NCI-H345 (cell line): ENCODE measurements at regions not wholly inside any gene's neighbourhood (a gene's known extent, or its start where the extent isn't known, plus 50 kb on each side); places are given as distances from the start of the nearest gene placed in this dataset.

ENCODE experiments used
- DNase-seq: peaks from one replicate; lab custom pipeline; 2025; lab: John Stamatoyannopoulos, UW

DNA sequence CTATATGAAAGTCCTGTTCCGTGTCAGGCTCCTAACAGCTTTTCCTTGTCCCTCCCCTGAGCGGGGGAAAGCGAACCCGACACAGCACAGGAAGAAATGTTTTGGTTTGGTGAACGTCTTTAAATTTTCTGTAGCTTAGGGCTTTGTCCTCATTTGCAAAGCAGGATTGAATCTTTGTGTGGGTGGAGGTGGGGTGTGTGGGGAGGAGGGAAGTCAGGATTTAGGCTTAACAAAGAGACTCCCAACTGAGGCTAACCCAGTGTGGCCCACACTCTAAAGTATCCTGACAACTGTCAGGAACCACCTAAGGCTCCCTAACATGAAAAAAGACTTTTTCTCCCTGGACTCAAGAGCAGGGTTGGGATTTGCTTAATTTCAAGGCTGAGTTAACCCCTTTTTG, 376.2 kb upstream of the C1orf174 start:
- no peak for DNase-seq

DNA sequence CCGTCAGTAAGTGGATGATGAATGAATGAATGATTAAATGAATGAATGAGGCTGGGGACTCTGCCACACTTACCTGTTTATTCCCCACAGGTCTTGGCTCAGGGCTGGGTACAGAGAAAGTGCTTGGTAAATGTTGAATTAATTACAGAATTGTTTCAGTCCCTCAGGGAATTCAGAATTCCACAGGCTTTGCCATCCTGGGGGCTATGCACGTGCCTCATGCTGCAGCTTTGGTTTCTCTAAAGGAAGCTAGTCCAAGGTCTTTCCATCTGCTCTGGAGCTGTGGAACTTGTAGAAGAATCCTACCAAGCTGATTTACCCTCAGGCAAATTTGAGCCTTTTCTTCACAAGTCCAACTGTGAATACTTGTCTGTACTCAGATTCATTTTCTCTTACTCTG, 376.8 kb upstream of the AJAP1 start:
- no peak for DNase-seq

DNA sequence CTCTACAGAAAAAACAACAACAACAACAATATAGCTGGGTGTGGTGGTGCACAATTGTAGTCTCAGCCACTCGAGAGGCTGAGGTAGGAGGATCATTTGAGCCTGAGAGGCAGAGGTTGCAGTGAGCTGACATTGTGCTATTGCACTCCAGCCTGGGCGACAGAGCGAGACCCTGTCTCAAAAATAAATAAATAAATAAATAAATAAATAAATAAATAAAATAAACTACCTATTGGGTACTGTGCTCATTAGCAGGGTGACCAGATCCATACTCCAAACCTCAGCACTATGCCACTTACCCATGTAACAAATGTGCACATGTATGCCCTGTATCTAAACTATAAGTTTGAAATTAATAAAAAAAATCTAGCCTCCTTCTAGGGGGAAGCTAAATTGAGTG, 369.4 kb upstream of the AJAP1 start:
- DNase-seq, result no peak

DNA sequence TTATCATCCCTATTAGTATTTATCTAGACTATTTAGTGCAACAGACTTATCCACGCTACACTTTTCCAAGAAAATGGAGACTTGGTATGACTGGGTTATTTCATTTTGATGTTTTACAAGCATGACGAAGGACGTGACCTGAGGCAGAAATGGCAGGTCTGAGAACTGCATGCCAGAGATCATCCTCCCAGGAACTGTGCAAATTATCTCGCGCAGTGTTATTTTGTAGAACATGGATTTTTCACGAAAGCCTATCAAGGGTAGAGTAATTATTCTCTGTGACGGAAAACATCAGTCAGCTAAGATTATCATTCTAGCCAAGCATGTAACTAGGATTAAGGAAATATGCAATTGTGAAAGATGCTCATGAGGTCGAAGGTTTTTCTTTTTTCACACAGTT, 361.5 kb upstream of the AJAP1 start:
- no peak for DNase-seq

DNA sequence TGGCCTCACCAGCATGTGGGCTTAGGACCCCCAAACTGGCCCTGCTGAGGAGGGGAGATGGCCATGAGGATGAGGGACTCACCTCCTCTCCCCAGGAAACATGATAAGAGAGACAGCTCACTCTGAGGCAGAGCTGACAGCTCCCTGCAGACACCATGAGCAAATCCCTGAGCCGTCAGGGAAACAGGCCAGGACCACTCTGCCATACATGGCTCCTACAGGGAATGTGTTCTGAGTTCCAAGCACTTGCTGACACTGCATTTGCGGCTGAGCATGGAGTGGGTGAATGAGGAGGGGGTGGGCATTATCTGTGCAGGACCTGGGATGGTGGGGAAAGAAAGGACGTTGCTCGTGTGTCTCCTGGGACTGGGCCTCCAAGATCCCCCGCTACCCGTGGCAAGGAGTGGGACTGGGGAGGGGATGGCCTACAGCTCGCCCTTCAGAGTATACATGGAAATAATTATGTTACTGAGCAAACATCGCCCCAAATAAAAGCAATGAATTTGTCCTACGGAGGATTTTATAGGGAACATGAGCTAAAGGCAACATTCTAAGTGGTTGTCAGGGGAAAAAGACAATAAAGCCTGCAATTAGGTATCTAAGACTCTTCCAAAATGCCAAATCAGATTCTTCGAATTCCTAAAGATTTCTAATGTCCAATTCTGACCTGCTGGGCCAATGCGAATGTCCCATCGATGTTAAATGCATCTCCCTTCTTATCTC, 355.9 kb upstream of the AJAP1 start:
- DNase-seq, result no peak

DNA sequence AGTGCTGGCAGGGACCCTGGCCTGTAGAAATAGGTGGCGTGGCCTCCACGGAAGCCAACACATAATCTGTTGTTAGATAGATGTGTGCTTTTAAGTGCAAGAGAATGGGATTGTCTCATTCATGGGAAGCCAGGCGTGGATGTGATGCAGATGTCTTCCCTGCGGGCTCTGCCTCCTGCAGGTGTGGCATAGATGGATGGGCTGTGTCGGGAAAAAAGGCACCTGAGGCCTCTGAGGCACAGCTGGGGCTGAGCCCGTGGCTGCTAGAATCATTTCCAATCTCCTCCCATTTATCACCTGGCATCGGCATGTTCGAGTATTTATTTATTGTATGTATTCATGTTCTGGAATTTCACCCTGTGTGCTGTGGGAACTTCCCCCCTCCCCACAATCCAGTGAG, 353.4 kb upstream of the AJAP1 start:
- peak; percentile 95 for DNase-seq

DNA sequence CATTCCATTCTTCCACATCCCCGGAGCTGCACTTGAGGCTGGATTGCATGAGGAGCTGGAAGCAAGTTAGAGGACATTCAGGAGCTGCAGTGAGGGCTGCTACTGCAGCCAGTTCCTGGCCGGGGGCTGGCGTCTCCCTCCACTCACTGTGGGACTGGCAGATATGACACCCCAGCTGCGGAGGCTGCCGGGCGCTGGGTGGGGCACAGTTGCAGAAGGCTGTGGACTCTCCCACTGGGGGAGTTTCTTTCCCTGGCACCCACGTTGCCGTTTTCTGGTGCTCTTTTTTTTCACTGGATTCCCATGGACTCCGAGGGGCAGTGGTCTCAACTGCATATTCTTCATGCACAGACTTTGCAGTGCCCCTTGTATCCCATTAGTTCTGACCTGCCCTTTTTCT, 351.1 kb upstream of the AJAP1 start:
- no peak for DNase-seq

DNA sequence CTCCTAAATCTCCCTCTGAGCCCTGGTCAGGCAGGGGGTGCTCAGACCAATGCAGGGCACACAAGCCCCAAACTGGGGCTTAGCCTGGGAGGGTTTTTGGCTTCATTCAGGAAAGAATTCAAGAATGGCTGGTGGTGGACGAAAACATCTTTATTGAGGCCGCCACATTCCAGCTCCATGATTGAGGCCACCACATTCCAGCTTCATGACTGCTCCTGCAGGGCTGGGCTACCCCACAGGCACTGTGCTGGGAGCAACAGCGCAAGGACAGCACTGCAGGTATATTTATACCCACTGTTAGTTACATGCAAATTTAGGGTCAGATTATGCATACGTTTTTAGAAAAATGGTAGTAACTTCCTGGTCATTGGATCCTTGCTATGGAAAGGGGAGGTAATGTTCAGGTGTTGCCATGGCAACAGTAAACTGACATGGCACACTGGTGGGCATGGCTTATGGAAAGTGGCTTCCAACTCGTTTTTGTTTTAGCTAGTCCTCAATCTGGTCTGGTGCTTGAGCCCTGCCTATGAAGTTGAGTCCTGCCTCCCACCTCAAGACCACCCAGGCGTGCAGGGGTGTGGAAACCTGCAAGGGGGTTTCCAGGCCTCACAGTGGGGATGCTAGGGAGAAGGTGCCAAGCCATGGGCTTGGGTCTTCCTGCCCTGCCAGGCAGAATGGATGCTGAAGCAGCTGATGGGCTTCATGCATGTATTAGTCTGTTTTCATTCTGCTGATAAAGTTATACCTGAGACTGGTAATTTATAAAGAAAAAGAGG, 348.7 kb upstream of the AJAP1 start:
- no peak for DNase-seq

DNA sequence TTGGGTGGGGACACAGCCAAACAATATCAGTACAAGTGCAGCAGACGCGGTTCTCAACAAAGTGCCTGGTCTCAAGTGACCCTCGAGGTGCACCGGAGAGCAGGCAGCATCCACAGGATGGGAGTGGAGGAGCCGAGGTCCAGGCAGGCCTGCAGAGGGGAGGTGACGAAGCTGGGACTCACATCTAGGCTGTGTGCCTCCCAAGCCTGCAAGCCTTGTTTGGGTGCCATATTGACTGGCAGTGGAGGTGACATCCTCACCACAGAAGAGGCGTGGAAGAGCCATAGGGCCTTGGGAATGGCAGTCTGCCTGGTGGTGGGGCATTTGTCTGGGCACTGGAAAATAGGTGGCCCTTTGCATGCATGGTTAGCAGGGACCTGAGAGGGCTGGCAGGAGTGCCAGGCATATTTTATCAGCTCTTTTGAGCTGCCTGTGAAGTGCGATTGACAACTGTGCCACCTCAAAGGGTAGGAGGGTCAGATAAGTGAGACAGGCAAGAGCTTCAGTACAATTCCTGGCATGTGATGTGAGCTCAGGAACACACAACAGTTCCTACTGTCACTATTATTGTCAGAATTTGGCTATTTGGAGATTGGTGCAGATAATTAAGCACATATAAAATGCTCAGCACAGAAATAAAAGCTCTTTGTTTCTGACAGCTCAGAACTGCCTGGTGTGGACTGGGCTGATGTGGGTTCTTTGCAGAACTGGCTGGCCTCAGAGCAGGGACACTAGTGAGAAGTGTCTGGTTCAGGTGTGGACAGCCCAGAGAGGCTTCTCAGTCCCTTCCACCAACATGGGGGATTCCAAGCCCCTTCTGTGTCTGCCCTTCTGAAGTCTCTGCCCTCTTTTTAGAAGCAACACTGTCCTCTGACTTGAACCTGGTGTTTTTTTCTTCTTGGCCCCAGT, 347.6 kb upstream of the AJAP1 start:
- DNase-seq, result no peak

DNA sequence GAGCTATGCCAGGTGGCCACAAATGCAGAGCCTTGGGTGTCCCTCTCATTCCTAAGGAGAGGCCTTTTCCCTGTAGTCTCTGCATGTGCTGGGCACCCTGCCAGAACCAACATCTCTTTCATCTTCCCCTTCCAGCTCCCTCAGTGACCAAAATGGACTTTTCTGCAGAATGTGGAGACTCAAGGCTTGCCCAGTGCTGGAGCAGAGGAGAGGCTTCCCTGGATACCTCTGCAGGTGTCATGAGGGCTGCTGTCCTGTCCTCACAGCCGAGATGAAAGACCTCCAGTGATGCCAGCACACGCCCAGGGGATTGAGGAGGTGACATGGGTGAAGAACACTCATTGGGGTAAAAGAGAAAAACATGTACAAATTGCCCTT, 347.0 kb upstream of the AJAP1 start:
- no peak for DNase-seq

DNA sequence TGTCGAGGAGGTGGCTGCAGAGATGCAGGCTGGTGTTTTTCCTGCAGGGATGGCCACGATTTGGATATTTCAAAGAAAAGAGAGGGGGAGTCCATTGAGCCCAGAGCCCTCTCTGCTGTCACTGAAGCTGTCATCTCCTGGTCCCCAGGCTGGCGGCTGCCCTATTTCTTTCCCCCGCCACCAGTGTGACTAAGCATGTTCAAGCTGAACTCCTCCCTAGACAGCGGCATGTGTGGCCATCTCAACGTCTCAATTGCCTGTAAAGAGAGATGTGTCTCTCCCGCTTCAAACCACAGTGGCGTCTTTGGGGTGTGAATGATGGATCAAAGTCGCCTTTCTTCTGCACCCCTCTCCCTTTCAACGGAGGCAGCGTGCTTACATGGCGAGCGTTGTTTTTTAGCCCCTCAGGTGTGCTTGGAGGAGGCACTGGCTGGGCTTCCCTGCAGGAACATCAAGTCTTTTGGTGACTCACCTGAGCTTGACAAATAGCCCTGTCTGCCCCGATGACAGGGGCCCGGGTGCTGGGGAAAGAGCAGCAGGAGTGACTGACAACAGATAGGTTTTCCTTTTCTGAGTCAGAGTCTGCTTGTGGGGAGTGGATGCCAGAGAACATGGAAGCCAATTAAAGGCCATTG, 346.4 kb upstream of the AJAP1 start:
- DNase-seq, result no peak

DNA sequence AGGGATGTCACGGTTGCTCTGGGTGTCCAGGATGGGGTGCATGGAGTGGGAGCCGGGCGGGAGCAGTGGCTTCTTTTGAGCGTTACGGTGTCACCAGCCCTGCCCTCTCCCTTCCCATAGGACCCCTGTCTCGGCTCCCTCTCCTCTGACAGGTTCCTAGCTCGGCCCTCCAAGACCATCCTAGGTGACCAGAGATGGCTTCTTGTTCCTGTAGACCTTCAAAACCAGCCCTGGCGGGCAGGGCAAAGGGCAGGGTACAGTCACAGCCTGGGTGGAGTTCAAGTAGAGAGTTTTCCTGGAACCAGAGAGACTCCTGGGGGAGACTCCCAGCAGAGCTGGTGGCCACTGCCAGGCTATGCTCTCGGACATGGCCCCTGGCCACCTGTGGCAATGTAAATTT, 345.6 kb upstream of the AJAP1 start:
- DNase-seq, result no peak

DNA sequence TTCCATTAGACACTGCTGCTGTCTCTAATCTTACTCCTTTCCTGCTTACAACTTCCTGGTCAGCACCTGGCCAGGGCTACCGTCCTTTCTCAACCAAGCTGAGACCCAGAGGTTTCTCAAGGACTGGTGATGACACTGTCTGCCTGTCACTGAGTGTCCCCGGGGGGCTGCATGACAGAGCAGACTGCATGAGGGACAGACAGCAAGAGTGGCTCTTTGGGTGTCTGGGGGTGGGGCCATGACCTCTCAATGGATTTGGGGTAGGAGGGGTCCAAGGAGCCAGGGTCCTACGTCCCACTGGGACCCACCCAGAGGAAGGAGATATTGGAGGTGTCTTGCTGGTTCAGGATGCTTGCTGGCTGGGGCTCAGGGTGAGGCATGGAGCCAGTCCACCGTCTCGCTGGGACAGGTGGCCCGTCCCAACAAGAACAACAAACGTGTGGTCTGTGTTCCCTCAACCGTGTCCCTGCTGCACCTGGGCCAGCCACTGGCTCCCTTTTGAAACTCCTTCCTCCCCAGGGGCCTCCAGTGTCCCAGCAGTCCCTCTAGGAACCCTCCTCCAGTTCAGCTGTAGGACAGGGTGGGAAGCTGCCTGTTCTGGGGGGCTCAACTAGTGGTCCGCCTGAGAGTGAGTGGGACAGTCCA, 344.6 kb upstream of the AJAP1 start:
- DNase-seq, result no peak

DNA sequence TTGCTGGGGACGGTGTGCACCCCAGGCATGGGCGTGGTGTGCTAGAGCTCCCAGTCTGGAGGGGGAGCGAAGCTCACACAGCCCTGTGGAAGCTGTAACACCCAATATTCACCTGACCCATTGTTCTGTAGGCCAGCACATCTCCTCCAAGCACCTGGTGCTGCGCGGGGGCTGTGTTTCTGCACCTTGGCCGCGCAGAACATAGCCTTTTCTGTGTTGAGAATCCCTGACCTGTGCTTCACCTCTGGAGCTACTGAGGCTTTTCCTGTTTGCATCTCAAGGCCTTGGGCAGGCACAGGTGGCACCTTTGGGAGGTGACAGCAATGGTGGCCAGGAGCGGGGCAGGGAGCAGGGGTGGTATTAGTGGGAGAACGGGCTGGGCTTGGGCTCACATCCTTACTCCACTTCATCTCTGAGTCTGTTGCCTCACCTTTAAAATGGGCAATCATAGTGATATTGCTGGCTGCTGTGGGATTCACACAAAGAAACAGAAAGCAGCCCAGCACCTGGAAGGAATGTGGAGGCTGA, 343.9 kb upstream of the AJAP1 start:
- no peak for DNase-seq

DNA sequence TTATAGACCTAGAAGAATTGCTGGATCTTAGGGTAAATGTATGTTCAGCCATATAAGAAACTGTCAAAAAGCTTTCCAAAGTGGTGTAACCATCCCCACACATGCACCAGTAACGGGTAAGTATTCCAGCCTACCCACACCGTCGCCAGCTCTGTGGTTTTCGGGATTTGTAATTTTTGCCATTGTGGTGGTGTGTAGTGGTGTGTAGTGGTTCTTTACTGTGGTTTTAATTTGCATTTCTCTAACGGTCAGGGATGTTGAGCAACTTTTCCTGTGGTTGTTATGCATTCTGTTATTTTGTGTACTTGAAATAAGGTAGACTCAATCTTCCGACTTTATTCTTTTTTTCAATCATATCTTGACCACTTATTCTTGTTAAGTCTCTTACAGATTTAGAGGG, 342.4 kb upstream of the AJAP1 start:
- no peak for DNase-seq

DNA sequence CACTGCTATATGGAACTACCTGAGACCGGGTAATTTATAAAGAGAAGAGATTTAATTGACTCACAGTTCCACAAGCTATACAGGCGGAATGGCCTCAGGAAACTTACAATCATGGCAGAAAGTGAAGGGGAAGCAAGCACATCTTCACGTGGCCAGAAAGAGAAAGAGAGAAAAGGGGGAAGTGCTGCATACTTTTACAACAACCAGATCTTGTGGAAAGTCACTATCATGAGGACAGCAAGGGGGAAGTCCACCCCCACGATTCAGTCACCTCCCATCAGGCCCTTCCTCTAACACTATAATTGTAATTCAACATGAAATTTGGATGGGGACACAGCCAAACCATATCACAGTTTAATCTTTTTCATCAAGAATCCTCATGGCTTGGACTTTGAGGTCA, 339.2 kb upstream of the AJAP1 start:
- no peak for DNase-seq

DNA sequence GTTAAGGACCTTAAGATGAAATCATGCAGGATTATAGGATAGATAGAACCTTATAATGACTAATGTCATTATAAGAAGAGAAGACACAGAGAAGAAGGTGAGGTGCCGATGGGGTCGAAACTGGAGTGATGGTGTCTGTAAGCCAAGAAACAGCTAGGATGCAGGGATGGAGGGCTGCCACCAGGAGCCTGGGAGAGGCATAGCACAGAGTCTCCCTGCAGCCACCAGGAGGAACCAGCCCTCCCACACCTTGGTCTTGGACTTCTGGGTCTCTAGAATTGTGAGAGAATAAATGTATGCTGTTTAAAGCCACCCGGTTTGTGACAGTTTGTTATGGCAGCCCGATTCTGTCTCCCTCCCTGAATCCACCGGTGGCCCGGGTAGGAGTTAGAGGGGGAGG, 337.2 kb upstream of the AJAP1 start:
- no peak for DNase-seq

DNA sequence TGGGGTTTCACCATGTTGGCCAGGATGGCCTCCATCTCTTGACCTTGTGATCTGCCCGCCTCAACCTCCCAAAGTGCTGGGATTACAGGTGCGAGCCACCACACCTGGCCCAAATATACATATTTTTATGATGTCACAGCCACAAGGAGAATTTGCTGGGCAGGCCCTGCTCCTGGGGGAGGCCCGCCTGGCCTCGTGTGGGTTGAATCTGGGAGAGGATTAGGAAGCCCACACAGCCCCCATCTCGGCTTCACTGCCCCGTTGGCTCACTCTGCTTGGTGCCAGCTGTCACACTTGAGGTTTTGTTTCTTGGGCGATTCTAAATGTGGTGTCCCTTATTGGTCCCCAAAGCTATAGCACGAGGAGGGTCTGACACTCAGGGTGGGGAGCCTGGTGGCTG, 335.7 kb upstream of the AJAP1 start:
- DNase-seq, result no peak

DNA sequence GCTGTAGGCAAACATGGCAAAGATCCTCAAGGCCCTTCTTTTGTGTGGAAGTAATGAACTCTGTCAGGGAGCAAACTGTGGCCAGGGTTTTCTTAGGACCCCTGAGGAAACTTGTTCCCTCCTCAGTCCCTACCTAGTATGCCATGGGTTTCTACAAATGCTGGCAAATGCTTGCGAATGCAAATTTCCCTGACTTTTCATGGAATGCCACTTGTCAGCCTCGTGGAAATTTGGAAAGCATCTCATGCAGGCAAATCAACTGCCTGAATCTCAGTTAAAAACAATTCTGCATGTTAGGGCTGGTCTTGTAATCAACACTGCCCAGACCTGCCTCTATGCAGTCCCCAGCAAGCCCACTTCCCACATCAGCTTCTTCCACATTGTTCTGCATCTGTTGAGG, 334.9 kb upstream of the AJAP1 start:
- no peak for DNase-seq

DNA sequence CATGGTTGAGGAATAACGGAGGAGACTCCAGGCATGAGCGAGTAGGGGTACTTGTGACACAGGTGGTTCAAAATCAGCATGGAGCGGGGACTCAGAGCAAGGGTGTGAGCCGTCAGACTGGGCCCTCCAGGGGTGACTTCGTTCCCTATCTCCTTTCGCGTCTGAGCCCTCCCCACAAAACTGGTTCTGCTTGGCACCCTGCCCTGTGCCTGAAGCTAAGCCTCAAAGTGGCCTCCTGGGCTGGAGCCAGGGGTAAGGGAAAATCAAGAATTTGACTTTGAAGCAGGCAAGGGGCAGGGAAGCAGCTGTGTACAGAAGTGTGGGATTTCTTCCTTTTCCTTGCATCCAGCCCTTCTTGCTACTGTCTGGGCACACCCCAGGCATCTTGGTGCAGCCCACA, 331.5 kb upstream of the AJAP1 start:
- no peak for DNase-seq

DNA sequence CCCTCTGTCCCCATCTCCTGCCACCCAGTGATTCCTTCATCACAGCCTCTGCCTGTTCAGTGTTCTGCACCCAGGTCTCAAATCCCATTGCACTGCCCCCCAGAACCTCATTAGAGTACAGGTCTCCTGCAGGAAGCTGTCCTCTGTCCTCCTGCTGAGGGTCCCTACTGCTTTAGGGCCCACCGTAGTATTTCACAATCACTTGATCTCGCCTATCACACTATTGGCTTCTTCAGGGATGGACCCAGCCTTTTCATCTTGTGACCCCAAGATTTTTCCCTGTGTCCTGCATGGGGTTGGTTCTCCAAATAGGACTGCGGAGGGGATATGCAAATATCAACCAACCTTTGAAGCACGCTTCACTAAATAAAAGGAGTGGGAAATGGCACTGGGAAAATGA, 331.1 kb upstream of the AJAP1 start:
- DNase-seq, result no peak

DNA sequence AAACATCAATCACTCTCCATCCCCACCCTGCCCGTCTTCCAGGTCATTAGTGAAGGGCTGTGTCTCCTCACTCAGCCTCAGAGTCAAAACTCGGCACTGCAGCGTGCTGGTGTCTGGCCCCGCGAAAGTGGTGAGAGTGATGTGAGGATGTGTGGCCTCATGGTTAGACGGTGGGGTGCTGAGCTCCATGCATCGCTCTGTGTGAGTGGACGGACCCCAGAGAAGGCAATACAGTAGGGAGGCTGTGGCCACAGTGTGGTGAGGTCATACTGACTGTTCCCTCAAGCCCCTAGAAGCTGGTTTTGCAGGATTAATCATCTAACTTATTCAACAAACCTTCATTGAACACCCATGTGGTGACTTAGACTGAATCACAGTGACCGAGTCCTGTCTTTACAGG, 329.9 kb upstream of the AJAP1 start:
- DNase-seq, result no peak
